SK-N-SH (cell line): ENCODE measurements at regions not wholly inside any gene's neighbourhood (a gene's known extent, or its start where the extent isn't known, plus 50 kb on each side); places are given as distances from the start of the nearest gene placed in this dataset.

Source experiments
- CTCF ChIA-PET: fragments of 300-600, 350-600 bp; formaldehyde crosslinking; extraction: SDS; loops from one replicate; lab custom pipeline; 2021; lab: Yijun Ruan, JAX
- POLR2A ChIA-PET: fragments of 350-600 bp; sonication (Branson Sonifier 250); formaldehyde crosslinking; extraction: SDS; loops from one replicate; lab custom pipeline; 2020; ENCODE audit warnings: antibody characterized with exemption, inconsistent platforms; lab: Yijun Ruan, JAX
- DNase-seq: peaks from one replicate; pipeline ENCODE4 v3.0.0; 2012
- H2AFZ ChIP-seq: fragments of 200-600 bp; sonication (generic); 2 replicates; pipeline ENCODE4 v1.8.1; 2016; ENCODE audit warnings: antibody characterized with exemption, mild to moderate bottlenecking, low read depth
- H3F3A ChIP-seq: fragments of 200-600 bp; sonication (generic); replicated peaks from 2 replicates; pipeline ENCODE3; 2016; ENCODE audit warnings: antibody characterized with exemption, mild to moderate bottlenecking; ENCODE audit not compliant: insufficient read depth
- H3K27ac ChIP-seq, 2 experiments: fragments of 200-500 bp in 1 of 2; fragments of 200-600 bp in 1 of 2; sonication (Bioruptor generic) in 1 of 2; sonication (generic), shearing (Covaris generic) in 1 of 2; 2 replicates each; pipeline versions ENCODE4 v1.5.1 to v1.6.1; 2014 to 2016; ENCODE audit warnings: low read depth in 2 of 2, inconsistent platforms in 1 of 2, low read length in 1 of 2, mild to moderate bottlenecking in 1 of 2, mixed read lengths in 1 of 2
- H3K27me3 ChIP-seq: fragments of 200-600 bp; sonication (generic), shearing (Covaris generic); 2 replicates; pipeline ENCODE4 v1.6.1; 2016; ENCODE audit warnings: mixed run types; ENCODE audit not compliant: insufficient read depth
- H3K36me3 ChIP-seq, 2 experiments: fragments of 200-500 bp in 1 of 2; fragments of 200-600 bp in 1 of 2; sonication (Bioruptor generic) in 1 of 2; sonication (generic) in 1 of 2; replicated peaks in 1 of 2; 2 replicates each; pipeline versions ENCODE3 to v1.5.1; 2014 to 2016; ENCODE audit warnings: low read length in 1 of 2, mild to moderate bottlenecking in 1 of 2; ENCODE audit not compliant: insufficient read depth in 2 of 2, control insufficient read depth in 1 of 2
- H3K4me1 ChIP-seq, 2 experiments: fragments of 200-500 bp in 1 of 2; fragments of 200-600 bp in 1 of 2; sonication (Bioruptor generic) in 1 of 2; sonication (generic), shearing (Covaris generic) in 1 of 2; 2 replicates each; pipeline versions ENCODE4 v1.5.1 to v1.6.1; 2014 to 2016; ENCODE audit warnings: low read depth in 1 of 2, low read length in 1 of 2, mixed run types in 1 of 2; ENCODE audit not compliant: insufficient read depth in 2 of 2, control insufficient read depth in 1 of 2
- H3K4me2 ChIP-seq: fragments of 200-600 bp; sonication (generic), shearing (Covaris generic); 2 replicates; pipeline ENCODE4 v1.6.1; 2017; ENCODE audit warnings: mixed run types
- H3K4me3 ChIP-seq, 2 experiments: fragments of 200-500 bp in 1 of 2; fragments of 200-600 bp in 1 of 2; sonication (Bioruptor generic) in 1 of 2; sonication (generic), shearing (Covaris generic) in 1 of 2; 2 replicates each; pipeline versions ENCODE4 v1.5.1 to v1.8.1; 2014 to 2016; ENCODE audit warnings: low read depth in 2 of 2, inconsistent platforms in 1 of 2, low read length in 1 of 2, mild to moderate bottlenecking in 1 of 2, mixed read lengths in 1 of 2, moderate library complexity in 1 of 2
- H3K79me2 ChIP-seq: fragments of 200-600 bp; sonication (generic); 2 replicates; pipeline ENCODE4 v1.8.1; 2017; ENCODE audit warnings: mild to moderate bottlenecking; ENCODE audit not compliant: insufficient read depth
- H3K9ac ChIP-seq: fragments of 200-600 bp; sonication (generic); 2 replicates; pipeline ENCODE4 v1.6.1; 2017; ENCODE audit warnings: mixed run types
- H3K9me2 ChIP-seq: fragments of 200-600 bp; sonication (generic); 2 replicates; pipeline ENCODE4 v1.6.1; 2017; ENCODE audit warnings: mixed run types
- H3K9me3 ChIP-seq: fragments of 200-600 bp; sonication (generic); 2 replicates; pipeline ENCODE4 v1.6.1; 2017; ENCODE audit warnings: mixed run types, mild to moderate bottlenecking, moderate library complexity
- H4K20me1 ChIP-seq: fragments of 200-600 bp; sonication (generic); 2 replicates; pipeline ENCODE4 v1.6.1; 2017; ENCODE audit warnings: mild to moderate bottlenecking, mixed run types; ENCODE audit not compliant: insufficient read depth
- EP300 ChIP-seq, 2 experiments: IDR thresholded peaks; 2 replicates each; pipeline versions ENCODE4 v1.4.0 to v1.6.1; 2012; ENCODE audit warnings: borderline replicate concordance in 1 of 2, low read depth in 1 of 2, low read length in 1 of 2
- FOSL2 ChIP-seq: IDR thresholded peaks from 2 replicates; pipeline ENCODE4 v1.4.0; 2012; ENCODE audit warnings: low read depth, mild to moderate bottlenecking, moderate library complexity, borderline replicate concordance
- FOXJ3 ChIP-seq: sonication (generic); formaldehyde crosslinking; IDR thresholded peaks from 2 replicates; pipeline ENCODE4 v1.5.1; 2020; ENCODE audit warnings: mild to moderate bottlenecking, missing genetic modification reagents
- IRF3 ChIP-seq: fragments of 150-350 bp; IDR thresholded peaks from 2 replicates; pipeline ENCODE4 v1.6.1; 2016; ENCODE audit warnings: mild to moderate bottlenecking, low read depth, low read length
- JUND ChIP-seq: IDR thresholded peaks from 2 replicates; pipeline ENCODE4 v1.4.0; 2012
- RAD21 ChIP-seq: IDR thresholded peaks from 2 replicates; pipeline ENCODE4 v1.6.1; 2012; ENCODE audit warnings: mild to moderate bottlenecking, low read length
- REST ChIP-seq: IDR thresholded peaks from 2 replicates; pipeline ENCODE4 v1.6.1; 2012; ENCODE audit warnings: mild to moderate bottlenecking, low read depth, low read length, moderate library complexity
- SIN3A ChIP-seq: IDR thresholded peaks from 2 replicates; pipeline ENCODE4 v1.6.1; 2012; ENCODE audit warnings: low read depth, mild to moderate bottlenecking, low read length, moderate library complexity, borderline replicate concordance
- SMC3 ChIP-seq: IDR thresholded peaks from 2 replicates; pipeline ENCODE4 v1.6.1; 2012; ENCODE audit warnings: low read depth, low read length, improper control_type of control experiment
- USF1 ChIP-seq: IDR thresholded peaks from 2 replicates; pipeline ENCODE4 v1.4.0; 2012; ENCODE audit warnings: low read depth, borderline replicate concordance
- ZBTB33 ChIP-seq: IDR thresholded peaks from 2 replicates; pipeline ENCODE4 v1.4.0; 2012; ENCODE audit warnings: low read depth, borderline replicate concordance
- WGBS: methylation state at CpG from one replicate; pipeline ENCODE4 v1.1.6; 2017; ENCODE audit warnings: low lambda C conversion rate; 5-methylcytosine and 5-hydroxymethylcytosine counted together

GRCh38 chr9:95620314-95620713, 103.5 kb upstream of the PTCH1 start:
- 85% methylated on average over 10 of the region's 10 CpGs for WGBS
- H3K4me2 ChIP-seq, result no peak overlapping the region
- no peaks in the 10 kb centered on the region; a peak in 1 of 4 replicates for H3K4me1 ChIP-seq
- H3K36me3 ChIP-seq, result no peaks in the 10 kb centered on the region
- no peak for DNase-seq
- POLR2A ChIA-PET, result no interaction called here
- H3K27me3 ChIP-seq, result no peaks in the 10 kb centered on the region
- no peak for TF ChIP-seq IRF3
- no peak for TF ChIP-seq REST
- no peak for TF ChIP-seq ZBTB33
- no peak for TF ChIP-seq SMC3
- no peak for TF ChIP-seq JUND
- no peak for TF ChIP-seq USF1
- CTCF ChIA-PET, result no interaction called here
- no peaks in the 10 kb centered on the region; the same call in 1 of the 2 replicates for H3K9me3 ChIP-seq
- H3K9ac ChIP-seq, result no peak overlapping the region
- no peaks in the 10 kb centered on the region for H3K79me2 ChIP-seq
- H3K4me3 ChIP-seq, result no peak overlapping the region
- no peaks in the 10 kb centered on the region for H3K9me2 ChIP-seq
- no peak overlapping the region for H3K27ac ChIP-seq
- H4K20me1 ChIP-seq, result no peaks in the 10 kb centered on the region
- no peak overlapping the region for H2AFZ ChIP-seq
- no peaks in the 10 kb centered on the region for H3F3A ChIP-seq

GRCh38 chr9:95615246-95615645, 98.5 kb upstream of the PTCH1 start:
- 46% methylated on average over 8 of the region's 8 CpGs for WGBS
- no peak overlapping the region for H3K27ac ChIP-seq
- no peaks in the 10 kb centered on the region for H3K9me3 ChIP-seq
- H3F3A ChIP-seq, result no peaks in the 10 kb centered on the region
- no peaks in the 10 kb centered on the region for H3K79me2 ChIP-seq
- H3K9ac ChIP-seq, result no peak overlapping the region
- ChIA-PET CTCF (no interaction called here), POLR2A (no interaction called here)
- H3K27me3 ChIP-seq, result no peaks in the 10 kb centered on the region
- H3K9me2 ChIP-seq, result no peaks in the 10 kb centered on the region
- no peaks in the 10 kb centered on the region for H4K20me1 ChIP-seq
- no peaks in the 10 kb centered on the region; a peak in 1 of 4 replicates for H3K4me1 ChIP-seq
- no peak overlapping the region for H2AFZ ChIP-seq
- DNase-seq, result no peak
- no peak overlapping the region for H3K4me2 ChIP-seq
- H3K4me3 ChIP-seq, result no peak overlapping the region
- H3K36me3 ChIP-seq, result no peaks in the 10 kb centered on the region
- TF ChIP-seq SIN3A, result no peak
- no peak for TF ChIP-seq RAD21
- no peak for TF ChIP-seq IRF3
- no peak for TF ChIP-seq FOXJ3 (CRISPR knock-in tag)
- no peak for TF ChIP-seq EP300 (IDR thresholded peaks at IDR 0.05; ENCODE audit: borderline replicate concordance in 1 of 2, low read depth in 1 of 2, low read length in 1 of 2)
- TF ChIP-seq FOSL2, result no peak
- TF ChIP-seq REST, result no peak
